DMS 273 treated with DMSO at 0.1 percent for 48 hours (cell line): ENCODE measurements at regions not wholly inside any gene's neighbourhood (a gene's known extent, or its start where the extent isn't known, plus 50 kb on each side); places are given as distances from the start of the nearest gene placed in this dataset.

Experiments
- DNase-seq: peaks from one replicate; lab custom pipeline; 2025; lab: John Stamatoyannopoulos, UW

DNA sequence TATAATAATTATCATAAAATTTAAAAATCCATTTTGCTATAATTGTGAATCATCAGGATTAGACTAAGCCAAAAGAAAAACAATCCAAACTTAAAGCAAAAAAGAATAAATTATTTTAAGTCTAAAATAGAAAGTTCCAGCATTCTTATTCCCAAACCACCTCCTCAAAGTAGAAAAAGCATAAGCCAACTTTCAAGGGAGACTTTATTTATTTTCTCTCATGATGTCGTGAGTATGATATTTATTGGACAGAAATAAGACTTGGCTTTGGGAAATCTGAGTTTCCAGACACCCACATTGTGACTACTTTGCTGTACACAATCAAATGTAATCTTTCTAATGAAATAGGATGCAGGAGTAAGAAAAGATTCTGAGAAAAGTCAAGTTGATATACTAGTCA, 372.1 kb downstream of the MTRR start:
- DNase-seq, result no peak

DNA sequence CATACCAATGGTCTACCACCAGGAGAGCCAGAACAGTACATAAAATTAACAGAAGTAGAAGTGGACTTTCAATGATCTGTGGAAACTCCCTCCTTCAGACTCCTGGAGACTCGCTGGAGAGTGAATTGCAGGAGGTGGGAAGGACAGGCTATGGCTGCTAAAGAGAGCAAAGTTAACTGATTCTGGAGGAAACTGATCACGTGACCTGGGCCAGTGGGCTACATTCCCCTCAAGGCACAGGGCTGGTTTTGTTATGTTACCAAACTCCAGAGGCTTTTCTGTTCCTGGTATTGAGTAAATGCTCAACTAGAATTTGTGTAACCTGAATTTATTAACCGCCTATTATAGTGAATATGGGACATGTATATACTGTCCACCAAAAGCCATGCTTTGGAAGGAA, 372.6 kb downstream of the MTRR start:
- no peak for DNase-seq

DNA sequence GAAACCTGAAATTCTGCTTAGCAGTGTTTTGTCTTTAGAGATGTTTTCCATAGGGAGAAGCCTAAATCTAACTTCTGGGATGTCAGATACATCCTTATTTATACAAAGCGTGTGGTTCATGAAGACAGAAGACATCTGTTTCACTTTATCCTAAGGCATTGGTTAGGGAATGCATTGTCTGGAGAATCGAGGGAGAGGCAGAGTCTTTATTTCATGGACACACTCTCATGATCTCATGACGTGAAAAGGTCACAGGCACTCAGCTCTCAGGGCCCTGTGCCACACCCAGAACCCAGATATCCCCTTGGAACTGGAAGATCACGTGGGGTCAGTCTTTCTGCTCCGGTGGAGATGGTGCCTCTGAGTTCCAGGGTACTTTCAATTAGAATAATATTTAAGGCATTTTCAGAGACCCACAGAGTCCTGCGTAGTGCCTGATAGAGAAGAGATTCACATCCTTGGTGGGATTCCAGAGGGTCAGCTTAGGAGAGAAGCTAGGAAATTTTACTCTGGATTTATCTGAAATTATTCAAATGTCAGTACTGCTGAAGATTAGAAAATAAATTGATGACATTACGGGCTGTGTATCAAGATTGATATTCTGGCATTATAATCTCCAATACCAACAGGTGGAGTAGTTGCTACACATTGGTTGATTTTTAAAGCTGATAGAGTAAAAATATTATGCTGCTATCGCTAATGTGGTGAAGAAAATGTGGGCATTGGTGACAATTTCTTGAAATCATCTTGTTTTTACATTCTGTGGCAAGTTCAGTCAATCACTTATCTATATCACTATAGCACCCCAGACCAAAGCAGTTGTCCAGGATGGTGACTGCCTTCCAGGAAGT, 378.3 kb downstream of the MTRR start:
- DNase-seq, result no peak

DNA sequence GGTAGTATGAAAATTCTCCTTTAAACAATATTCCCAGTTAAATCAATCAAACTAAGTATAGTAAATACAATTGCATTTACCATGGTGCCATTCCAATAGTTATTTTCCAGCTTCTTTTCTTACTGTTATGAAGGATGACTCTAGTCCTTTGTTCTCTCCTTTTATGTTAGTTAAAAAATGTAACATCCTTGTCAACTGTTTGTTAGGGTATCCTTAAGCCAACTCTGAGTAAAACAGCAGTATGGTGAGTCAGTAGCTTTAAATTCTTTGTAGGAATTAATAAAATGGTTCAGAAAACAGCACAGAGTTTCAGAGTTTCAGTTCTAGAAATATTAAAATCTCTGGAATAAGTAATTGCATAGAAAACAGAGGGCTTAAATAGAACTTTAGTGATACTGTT, 384.4 kb downstream of the MTRR start:
- DNase-seq, result no peak

DNA sequence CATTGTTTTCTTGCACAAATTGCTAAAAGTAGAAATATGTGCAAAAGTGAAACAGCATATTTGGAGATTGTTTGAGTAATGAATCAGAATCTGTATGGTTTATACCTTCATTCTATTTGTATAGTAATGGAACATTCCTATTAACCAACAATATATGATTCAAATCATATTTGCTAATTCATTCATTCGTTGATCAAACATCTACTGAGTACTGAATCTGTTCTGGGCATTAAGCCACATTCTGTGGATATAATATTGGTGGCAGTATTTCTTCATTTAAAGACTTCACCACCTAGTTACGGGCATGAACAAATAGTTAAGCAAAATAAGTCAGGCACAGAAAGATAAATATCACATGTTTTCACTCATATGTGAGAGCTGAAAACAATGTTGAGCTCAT, 385.7 kb downstream of the MTRR start:
- DNase-seq, result no peak

DNA sequence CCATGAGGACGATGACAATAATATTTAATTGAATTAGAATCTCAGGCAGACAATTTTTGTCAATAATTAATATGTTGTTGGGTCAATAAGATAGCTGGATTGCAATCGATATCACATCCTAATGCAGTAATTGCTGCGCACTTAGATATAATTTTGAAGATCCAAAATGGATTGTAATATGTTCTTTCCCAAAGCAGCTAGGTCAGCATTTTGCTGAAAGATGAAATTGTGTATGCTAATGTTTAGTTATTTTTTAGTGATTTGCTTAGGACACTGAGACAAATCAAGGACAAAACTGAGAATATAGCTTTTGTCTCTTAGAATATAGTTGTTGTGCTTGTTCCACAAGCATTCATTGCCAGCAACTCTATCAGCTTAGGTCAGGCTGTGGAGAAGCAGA, 389.9 kb downstream of the MTRR start:
- no peak for DNase-seq

DNA sequence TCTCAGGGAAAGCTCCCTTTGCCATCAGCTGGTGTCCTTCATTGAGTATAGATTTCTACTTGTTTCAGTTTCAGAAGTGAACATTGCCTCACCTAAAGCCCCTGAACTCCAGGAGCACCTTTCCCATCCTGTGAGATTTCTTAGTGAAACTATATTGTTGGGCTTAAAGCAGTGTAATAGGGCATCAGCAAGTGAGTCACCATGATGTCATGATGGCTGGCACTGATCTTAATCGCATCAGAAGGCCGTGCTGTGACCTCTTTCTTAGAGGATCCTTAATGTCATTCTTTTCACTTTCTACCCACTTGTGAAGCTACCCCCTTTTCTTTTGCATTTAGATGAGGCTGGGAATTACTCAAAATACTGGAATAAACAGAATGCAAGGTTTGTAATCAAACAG, 401.3 kb downstream of the MTRR start:
- no peak for DNase-seq

DNA sequence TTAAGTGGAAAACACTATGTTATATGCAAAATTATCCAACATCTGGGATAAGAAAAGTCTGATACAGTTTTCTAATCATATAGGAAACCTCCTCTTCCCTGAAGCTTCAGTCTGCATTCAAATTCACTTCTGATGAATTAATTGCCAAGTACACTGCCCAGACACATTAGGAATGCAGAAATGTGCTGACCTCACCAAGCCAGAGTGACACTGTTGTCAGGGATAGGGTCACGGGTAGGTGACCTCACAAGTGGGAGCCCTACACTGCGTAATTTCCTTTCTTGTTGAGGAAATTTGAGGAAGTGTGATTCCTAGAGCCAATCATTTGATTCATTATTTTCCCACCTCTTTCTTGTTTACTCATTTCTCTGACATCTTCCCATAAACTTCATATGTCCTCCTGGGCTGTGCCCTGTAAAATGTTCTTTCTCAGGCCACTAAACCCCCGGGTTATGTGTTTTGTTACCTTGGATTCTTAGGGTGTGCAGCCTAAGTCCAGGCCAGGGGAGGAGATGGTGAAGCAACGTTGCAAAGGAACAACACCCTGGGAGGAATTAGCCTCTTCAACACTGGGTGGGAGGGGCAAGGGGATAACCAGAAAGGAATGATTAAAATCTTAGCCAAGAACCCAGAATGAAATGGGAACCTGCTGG, 411.9 kb downstream of the MTRR start:
- DNase-seq, result no peak

DNA sequence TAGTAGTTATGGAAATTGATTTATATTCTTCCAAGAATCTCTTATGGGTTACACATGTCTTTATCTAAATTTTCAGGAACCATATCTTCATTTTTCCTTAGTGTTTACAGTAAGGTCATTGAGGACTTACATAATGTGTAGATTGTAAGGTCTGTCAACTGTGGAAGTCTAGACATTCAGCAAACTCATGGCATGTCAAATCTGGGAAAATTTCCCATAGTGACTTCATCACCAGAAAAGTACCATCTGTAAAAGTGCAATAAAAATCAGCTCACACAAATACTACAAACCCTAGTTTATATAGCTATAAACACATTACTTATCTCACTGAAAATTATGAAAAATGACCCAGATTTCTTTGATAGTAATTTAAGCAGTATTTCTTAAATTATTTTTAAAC, 419.4 kb downstream of the MTRR start:
- no peak for DNase-seq

DNA sequence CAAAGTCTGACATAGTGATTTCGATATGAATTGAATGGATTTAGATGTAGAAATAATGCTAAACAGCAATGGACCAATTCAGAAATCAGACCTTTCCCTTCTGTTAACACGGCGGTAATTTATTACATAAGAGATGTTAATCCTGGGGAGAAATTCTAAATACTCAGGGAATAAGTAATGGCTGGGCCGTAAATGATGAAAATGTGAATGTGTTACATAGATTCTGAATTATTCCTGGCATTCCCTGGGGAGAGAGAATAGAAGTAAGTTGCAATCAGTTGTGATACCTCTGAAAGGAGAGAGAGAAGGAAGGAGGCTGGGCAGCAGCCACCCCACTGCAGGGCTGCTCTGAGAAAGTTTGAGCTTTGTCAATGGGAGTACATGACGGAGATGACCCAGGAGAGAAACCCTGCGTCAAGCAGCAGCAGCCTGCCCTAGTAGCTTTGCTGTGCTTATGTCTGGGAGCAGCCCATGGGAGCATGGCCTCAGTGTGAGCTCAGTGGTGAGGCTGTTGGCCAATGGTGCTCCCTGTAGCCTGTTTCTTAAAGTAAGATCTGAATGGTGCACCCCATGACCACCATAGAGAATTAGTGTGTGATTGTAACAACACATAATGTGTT, 420.1 kb downstream of the MTRR start:
- no peak for DNase-seq

DNA sequence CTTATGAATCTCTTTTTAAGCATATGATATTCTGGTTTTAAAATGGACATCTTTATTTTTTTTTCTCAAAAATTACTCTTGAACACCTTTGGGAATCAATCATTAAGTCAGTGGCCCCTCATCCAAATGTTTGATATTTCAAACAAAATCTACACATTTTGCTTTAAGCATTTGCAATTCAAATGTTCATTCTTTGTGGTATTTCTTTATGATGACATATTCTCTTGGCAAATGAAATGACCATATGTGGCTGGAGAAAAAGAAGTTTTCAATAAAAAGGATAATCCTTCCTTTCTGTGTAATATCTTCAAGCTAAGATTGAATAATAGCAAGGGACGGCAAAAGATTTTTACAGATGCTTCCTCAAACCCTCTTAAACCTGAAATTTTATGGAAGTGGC, 420.8 kb downstream of the MTRR start:
- DNase-seq, result no peak

DNA sequence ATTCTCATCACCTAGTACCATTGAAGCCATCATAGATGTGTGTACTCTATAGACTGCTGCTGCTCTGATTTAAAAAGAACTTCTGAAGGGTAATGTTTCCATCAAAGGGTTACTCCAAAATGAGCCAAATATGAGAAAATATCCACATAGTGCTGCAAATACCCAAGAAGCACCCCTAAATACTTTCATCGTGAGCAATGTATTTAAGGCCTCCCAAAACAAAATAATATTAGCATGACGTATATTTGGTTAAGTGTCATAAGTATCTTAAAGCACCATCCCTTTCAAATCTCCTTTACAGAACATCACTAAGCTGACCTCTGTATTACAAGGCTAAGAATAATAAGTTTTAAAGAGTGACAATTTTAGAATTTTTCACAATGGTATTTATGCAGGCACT, 421.8 kb downstream of the MTRR start:
- DNase-seq, result no peak

DNA sequence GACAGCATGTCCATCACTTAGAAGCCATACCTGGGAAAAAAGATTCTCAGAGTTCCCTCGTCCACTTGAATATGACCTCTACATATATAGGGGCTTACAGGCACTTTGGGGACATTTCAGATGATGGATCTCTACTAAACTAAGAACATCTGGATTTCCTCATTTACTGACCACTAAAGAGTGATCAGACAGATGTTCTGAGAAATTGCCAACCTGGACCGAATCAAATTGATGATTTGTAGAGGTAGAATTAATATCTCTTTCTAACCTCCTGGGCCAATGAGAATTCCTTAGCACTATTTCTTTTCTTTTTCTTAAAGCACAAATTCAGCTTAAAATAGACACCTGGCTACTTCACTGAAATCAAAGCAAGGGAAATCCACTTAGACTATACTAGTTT, 422.7 kb downstream of the MTRR start:
- DNase-seq, result no peak

DNA sequence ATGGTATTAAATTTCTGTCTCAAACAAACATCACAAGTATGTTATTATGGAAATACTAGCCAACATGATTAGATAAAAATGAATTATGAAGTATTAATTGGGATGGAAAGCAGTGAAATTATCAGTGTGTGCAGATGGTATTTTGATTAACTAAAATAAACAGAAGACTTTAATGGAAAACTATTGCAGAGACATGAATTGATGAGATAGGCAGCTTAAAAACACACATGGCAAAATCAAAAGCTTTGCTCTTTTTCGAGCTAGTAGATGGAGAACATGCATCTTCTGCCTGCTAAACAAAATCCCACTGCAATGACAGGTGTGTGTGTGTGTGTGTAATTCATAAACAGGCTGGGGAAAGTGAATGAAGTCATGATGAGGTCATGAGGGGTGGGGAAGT, 426.2 kb downstream of the MTRR start:
- no peak for DNase-seq

DNA sequence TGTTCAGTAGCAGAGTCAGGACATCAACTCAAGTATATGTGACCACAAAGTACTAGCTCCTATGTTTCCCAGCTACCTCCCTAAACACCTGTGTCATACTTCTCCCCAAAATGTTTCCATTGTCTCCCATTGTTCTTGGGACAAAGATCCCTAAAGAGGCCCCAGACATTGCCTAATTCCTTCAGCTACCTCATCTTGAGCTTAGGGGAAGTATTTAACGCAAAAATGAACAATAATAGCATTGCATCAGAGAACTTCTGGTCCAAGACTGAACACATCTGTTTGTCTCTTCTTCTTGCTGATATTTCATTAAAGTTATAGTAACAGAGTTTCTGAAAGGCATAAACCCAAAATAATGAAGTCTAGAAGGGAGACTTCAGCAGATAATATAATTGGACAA, 430.8 kb downstream of the MTRR start:
- no peak for DNase-seq

DNA sequence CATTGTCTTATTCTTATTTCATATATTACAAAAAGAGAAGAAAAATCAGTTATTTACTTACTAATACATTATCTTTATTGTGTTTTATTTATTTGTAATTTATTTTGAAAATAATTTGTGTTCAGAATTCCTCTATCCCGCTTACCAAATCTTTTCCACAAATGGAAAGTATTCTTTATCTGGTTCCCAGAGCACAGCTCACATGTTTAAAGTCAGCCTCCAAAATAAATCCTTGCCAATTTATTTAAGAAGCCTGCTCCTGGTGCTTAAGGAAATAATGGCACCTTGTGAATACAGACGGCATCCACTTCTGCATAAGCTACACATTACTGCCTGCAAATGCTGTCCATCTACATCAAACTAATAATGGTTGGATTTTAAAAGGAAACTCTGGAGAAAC, 435.4 kb downstream of the MTRR start:
- DNase-seq, result no peak

DNA sequence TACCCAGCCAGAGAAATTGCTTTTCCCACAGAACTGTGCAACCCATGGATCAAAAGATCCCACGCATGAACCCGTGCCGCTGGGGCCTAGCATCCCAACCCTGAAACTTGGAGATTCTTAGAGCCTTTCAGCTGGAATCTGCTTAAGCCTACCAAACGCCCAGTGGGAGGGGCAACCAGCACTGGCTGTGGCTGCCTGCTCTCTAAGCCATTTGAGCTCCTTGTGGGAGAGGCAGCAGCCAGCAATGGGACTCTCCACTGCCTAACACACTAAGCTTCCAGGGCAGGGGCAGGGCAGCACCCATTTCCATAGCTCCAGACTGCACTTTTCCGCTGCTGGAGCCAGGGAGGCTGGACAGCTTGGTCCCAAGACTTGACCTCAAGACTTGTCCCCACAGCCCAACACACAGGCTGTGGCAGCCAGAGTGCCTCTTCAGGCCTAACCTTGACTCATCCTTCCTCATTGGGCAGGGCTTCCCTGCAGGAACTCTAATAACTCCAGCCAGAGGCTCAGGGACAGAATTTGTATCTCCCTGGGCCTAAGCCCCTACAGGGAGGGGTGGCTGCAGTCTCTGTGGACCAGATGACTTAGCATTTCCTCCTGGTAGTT, 437.4 kb downstream of the MTRR start:
- DNase-seq, result no peak

DNA sequence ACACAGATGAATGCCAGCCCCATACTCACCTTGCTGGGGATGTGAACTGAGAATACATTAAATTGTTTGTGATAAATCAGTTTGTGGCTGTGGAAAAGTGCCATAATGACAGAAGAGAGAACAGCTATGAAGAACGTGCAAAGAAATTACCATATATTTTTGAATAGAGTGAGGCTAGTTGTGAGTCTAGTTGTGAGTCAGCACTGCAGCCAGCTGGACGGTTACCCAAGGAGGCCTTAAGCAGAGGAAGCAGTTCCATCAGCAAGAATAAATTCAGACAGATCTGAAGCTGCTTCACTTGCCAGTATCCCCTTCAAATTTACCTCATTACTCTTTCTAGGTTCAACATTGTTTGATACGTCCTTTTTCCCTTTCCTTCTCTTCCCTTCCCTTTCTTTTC, 446.0 kb downstream of the MTRR start:
- no peak for DNase-seq

DNA sequence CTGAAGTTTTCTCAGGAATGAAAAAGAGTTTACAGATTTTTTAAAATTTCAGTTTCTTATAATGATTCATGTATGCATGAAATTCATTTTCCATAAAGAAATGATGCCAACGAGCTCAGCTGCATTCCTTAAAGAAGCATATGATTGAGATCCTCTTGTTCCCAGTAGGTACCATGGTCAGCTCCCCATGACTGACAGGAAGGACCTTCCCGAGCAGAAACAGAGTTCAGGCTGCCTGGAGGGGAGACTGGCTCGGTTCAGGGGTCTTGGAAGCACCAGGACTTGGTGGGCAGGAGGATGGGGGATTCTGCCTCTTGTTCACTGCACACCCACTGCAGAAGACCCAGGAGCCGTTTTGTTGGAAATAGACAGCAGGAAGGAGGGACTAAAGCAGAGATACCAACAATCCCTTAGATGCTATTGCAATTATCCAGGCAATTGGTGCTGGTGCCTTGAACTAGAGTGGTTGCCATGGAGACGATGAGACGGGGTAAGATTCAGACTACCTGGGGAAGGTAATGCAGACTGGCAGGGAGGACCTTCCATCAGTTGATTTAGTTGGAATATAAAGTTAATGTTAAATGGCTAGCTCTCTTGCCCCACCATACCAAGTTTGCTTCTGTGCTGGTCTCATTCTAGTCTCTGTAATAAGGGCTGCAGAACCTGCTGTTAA, 447.8 kb downstream of the MTRR start:
- no peak for DNase-seq

DNA sequence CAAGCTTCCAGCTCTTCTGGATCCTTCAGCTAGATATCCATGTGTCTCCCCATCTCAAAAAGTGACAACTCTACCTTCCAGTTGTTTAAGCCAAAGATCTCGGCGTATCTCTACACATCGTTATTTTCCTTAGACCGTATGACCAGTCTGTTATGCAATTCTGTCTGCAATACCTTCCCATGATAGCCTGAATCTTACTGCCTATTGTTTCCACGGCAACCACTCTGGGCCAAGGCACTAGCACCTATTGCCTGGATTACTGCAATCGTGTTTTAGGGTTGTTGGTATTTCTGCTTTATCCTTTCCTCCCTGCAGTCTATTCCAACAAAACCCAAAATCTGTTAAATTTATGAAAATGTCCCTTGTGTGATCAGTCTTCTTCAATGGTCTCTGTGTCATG, 448.4 kb downstream of the MTRR start:
- no peak for DNase-seq

DNA sequence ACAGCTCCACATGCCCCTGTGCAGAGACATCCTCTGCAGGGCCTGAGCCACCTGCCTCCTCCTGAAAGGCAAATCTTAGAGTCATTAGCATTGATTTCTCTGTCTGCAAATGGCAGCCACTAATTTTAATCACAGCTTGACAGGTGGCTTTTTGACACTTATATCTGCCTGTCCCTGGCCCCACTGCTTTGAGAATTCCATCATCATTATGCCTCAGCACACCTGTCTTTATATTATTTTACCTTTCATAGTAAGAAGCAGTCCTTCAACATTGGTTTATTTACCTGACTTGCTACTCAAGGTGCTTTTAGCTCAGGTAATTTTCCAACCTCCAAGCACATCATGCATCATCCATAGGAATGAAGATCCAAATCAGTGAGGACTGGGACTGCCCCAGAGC, 451.3 kb downstream of the MTRR start:
- DNase-seq, result no peak

DNA sequence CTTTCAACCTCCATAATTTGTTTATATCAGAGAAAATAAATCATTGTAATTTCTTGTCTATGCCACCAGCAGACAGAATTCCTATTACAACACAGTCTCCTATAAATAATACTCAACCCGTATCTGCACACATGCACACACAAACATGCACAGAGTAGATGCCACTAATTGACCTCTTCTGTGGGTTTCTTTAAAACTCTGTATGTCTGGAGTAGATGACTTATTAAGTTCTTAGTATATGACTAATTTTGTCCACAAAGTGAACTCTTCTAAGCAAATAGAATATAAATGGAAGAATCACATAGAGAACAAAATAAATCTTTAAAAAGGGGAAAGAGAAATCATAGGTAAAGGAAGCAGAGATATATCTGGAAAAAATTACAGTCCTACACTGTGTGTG, 452.3 kb downstream of the MTRR start:
- DNase-seq, result no peak
